HG02678 (cell line): ENCODE measurements at regions not wholly inside any gene's neighbourhood (a gene's known extent, or its start where the extent isn't known, plus 50 kb on each side); places are given as distances from the start of the nearest gene placed in this dataset.

ENCODE experiments used
- ATAC-seq: cut with Tn5 transposase; IDR thresholded peaks from one replicate; pipeline ENCODE4 v1.9.1; 2021; ENCODE audit warnings: mild to moderate bottlenecking, moderate library complexity; ENCODE audit not compliant: unreplicated experiment

DNA sequence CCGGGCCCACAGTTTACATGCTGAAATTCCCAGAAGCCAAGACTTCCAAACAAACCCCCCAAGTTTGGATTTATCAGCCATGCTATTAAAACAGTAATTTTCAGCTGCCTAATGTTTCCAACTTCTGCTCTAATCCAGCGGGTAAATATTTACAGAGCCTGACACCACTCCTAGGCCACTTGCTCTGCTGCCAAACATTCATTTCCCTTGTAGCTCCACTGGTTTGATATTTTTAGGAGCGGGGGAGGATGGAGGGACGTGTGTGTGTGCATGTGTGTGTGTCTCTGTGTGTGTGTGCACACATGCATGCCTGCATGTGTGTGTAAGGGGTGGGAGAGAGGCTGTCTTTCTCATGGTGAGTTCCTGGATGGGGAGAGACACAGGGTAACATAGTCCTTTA, 115.7 kb upstream of the PJA1 start:
- no peak for ATAC-seq

- ATAC-seq, result no peak
Observed at GRCh38 chrX:69279234-69279633, 114.0 kb upstream of the PJA1 start.

DNA sequence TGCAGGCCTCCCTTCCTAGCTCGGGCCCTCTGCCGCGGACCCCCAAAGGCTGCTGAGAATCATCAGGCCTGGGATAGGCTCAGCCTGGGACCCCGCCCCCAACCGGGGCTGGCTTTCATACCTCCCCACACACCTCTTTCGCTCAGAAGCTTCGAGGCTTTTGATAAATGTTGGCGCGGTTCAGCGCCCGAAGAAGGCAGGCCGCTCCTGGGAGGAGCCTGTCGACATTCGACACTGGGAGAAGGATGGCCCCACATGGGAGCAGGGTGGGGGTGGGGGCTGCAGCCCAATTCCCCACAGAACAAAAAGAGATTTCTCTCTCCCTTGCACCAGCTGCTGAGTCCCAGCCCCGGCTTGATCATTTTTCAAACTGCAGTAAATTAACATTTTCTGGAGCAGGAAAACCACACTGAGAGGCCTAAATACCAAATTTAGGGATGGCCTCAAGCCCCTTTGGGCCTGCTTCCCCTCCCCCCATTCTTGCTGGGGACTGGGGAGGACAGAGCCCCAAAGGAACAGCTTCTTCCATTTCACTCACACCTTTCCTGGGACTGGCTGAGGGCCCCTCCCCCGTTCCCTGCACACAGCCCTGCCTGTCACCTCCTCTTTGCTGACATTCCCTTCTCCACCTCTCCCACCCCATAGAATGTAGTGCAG, 112.9 kb upstream of the PJA1 start:
- ATAC-seq, result no peak

DNA sequence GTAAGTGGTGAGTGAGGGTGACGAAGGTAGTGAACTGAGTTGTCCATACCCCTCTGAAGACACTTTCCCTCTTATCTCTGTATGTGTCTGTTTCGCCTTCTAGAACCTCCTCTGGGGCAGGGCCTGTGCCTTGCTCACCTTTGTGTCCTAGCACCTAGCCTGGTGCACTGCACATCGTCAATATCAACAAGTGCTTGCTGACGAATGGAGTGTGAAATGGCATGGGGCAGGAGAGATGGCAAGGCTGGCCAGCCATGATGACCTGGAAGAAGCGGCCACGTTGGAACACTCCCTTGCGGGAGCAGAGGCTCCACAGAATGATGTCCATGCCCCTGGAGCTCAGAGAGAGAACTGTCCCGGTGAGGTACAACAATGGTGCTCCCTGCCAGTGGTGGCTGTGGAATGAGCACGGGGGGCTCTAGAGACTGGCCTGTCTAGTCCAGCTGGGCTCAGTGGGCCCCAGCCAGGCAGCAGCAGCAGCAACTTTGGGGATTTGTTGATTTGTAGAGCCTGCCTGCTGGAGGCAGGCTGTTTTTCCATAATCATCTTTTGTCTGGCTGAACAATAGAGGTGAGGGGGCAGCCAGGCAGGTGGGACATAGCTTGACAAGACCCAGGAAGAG, 112.2 kb upstream of the PJA1 start:
- ATAC-seq, result no peak

DNA sequence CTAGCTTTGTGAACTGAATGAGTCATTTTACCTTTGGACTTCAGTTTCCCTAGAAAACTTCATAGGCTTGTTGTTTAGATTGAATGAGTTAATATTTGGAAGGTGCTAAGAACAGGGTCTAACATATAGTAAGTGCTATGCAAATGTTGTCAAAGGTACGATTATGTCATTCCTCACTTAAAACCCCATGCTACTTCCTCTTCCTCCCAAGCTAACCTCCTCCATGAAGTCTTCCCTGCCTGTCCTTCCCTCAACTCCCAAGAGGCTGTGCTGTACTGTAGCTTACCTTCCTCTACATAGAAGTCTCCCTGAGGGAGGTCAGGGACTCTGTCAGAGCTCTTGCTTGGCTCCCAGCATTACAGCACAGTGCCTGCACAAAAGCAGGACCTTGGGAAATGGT, 103.4 kb upstream of the PJA1 start:
- ATAC-seq, result no peak

DNA sequence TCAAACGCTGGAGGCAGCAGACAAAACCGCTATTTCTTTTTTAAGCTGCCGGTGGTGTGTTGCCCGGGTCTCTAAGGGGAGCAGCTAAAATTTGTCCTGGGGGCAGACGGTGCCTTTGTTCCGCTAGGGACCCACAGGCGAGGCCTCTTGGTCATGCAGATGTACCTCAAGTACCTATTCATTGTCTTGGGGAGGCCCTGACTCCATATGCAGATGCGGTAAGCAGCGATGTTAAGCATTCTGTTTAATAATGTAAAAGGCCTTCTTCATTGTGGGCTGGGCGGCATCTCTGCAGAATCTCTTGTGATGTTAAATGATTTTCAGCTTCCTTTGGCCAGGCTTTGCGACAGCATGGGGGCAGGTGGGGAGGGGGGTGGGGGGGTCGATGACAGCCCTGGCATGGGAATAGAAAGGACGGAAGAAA, 98.9 kb upstream of the PJA1 start:
- ATAC-seq, result no peak

- no peak for ATAC-seq
Observed at GRCh38 chrX:69263251-69263820, 98.1 kb upstream of the PJA1 start.

GRCh38 chrX:69262036-69262936, 97.0 kb upstream of the PJA1 start:
- no peak for ATAC-seq

- no peak for ATAC-seq
Observed at GRCh38 chrX:69260169-69260568, 94.9 kb upstream of the PJA1 start.

GRCh38 chrX:69258893-69259292, 93.6 kb upstream of the PJA1 start:
- ATAC-seq, result no peak

- ATAC-seq, result no peak
Observed at GRCh38 chrX:69257499-69258127, 92.4 kb upstream of the PJA1 start.

GRCh38 chrX:69256291-69256565, 91.0 kb upstream of the PJA1 start:
- no peak for ATAC-seq

DNA sequence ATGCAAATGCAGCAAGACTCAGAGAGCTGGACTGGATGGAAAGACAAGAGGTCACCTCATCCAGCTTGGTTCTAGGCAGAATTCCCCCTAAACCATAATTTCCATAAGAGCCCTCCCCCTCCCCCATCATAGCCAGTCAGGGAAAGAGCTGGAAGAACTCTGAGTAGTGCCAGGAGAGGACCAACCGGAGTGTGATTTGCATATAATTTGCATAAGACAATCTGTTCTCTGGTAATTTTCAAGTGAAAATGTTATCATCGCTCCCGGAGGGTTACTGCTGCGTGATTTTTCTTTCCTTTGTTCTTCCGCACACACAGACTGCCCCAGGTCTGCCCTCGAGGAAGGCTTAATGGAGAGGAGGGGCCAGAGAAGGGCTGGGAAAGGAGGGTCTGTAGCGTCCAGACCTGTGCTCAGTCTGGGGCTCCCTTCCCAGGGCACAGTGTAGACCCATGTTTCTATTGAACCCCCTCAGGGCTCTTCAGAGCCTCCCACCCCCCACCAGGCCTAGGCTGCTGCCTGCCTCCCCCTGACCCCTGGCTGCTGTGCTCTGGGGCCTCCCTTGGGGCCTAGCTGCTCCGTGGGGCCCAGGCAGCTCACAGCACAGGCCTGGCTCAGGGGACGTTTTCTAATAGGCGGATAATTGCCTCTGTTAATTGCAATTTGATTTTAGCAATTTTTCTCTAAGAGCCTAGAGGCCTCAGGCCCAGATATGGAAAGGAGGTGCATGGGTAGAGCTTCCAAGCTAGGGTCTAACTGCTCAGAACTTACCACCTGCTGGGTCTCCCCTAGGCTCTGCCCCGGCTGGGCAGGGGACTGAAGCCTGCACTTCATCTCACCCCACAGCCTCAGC, 90.4 kb upstream of the PJA1 start:
- no peak for ATAC-seq

GRCh38 chrX:69253821-69254220, 88.6 kb upstream of the PJA1 start:
- no peak for ATAC-seq

DNA sequence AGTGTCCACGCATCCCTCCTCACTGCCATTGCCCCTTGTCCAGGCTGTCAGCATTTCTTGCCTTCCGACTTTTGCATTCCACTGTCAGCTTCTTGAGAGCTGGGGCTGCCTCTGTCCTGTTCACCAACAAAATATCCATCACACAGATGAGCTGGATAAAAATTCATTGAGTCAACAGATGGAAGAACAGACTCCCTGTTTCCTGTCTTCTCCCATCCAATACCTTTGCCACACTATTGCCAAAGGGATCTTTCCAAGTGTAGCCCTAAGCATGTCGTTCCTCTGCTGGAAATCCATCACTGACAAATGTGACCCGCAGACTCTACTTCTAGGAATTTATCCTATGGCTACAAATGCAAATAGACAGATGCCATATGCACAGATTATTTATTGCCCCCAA, 78.0 kb upstream of the PJA1 start:
- ATAC-seq, result no peak

DNA sequence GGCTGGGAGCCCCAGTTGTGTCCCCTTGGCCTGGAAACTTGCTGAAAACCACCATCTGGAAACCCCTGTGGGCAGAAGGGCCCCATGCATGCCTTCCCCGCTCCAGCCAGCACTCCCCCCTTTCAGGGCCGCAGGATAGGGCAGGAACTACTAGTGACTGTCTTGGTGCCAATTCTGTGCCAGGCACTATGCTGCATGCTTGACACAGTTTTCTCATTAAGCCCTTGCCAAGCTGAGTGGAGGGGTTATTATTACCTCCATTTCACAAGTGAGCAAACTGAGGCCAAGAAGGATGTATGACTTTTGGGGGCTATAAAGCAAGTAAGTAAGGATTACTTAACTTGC, 73.6 kb upstream of the PJA1 start:
- no peak for ATAC-seq

DNA sequence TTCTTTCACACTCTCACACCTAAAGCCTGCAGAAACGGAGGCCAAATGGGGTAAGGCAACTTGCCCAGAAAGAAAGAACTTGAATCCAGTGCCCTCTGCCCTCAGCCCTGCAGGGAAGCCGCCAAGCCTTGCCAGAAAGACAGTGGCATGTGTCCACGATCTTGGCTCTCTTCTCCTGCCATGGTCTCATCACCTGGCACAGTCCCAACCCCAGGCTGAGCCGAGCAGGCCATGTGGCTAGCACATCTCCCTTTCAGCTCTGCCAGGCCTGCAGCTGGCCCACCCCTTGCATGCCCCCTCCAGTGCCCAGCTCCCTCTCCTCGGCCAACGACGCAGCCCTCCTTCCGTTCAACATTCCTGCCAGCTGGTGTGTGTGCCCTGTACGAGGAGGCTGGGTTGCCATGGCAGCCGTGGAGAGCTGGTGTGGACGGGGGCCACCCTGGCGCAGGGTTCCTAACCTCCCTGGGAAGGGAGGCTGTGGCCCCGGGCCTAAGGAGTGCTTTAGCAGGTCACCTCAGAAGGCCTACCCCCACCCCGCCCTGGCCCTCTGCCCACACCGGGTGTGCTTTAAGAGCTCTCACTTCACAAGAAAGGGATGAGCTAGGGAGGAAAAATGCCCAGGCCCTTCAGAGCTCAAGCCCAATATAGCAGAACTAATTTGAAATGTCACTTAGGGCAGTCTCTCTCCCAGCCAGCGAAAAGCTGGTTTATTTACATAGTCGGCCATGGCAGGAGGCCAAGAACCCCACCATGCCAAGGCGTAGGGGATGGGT, 73.0 kb upstream of the PJA1 start:
- no peak for ATAC-seq

GRCh38 chrX:69237236-69237635, 72.0 kb upstream of the PJA1 start:
- no peak for ATAC-seq

GRCh38 chrX:69236641-69237040, 71.4 kb upstream of the PJA1 start:
- no peak for ATAC-seq

- no peak for ATAC-seq
Observed at GRCh38 chrX:69234624-69235023, 69.4 kb upstream of the PJA1 start.
